ENCODE measurements at regions not wholly inside any gene's neighbourhood (a gene's known extent, or its start where the extent isn't known, plus 50 kb on each side); places are given as distances from the start of the nearest gene placed in this dataset.
A peak's percentile ranks its signal among the peaks of the same experiment; 100 is the strongest.

DNA sequence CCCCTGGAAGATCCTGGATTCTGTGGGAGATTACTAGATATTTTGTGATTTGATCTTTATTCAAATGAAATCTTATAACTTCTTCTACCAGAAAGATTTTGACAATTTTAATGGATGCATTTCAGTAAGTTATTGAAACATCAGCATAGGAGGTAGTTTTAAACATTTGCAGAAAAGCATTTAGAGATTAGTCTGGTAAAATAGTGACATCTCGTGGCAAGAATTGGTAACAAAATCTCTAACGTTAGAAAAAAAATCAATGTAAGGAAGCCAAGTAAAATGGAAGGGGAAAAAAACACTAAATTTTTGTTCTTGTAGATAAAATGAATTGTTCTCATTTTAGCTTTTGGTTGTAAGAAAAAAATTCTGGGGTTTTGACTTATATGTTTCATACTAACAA lies 73.3 kb downstream of the TASL start:
- H3K27ac ChIP-seq, result no peak overlapping the region
- ChIA-PET POLR2A (ENCODE audit: low non-redundant PET) (no interaction called here), CTCF (interaction anchor here (0.9 kb wide), 1 partner anchor 1278 kb away, joined by 3 read pairs; no protein-coding TSS in a partner anchor)
- TF ChIP-seq, protein P1, sequence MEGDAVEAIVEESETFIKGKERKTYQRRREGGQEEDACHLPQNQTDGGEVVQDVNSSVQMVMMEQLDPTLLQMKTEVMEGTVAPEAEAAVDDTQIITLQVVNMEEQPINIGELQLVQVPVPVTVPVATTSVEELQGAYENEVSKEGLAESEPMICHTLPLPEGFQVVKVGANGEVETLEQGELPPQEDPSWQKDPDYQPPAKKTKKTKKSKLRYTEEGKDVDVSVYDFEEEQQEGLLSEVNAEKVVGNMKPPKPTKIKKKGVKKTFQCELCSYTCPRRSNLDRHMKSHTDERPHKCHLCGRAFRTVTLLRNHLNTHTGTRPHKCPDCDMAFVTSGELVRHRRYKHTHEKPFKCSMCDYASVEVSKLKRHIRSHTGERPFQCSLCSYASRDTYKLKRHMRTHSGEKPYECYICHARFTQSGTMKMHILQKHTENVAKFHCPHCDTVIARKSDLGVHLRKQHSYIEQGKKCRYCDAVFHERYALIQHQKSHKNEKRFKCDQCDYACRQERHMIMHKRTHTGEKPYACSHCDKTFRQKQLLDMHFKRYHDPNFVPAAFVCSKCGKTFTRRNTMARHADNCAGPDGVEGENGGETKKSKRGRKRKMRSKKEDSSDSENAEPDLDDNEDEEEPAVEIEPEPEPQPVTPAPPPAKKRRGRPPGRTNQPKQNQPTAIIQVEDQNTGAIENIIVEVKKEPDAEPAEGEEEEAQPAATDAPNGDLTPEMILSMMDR (conservative IDR thresholded peaks at IDR 0.05; ENCODE audit: low read depth), result peak; percentile 38; the same call in 1 of the 2 replicates
- DNase-seq (ENCODE audit: low spot score), result no peak

DNA sequence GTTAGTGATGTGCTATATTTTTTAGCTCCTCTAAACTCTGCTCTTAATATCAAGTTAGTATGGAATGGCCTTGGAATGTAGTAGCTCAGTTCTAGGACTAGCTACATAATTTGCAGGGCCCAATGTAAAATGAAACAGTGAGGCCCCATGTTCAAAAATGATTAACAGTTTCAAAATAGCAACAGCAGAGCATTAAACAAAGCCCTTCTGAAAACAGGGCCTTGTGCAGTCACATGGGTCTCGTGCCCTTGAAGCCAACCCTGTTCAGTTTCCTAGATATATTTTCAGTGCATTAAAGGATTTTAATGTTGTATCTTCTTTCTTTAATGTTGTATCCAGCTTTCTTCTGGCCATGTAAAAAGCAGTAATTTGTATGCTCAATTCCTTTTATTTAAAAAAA lies 82.1 kb downstream of the TASL start:
- TF ChIP-seq, protein P1 (conservative IDR thresholded peaks at IDR 0.05; ENCODE audit: low read depth), result no peak
- no peak for DNase-seq (ENCODE audit: low spot score)
- no peak overlapping the region for H3K27ac ChIP-seq
- ChIA-PET POLR2A (ENCODE audit: low non-redundant PET) (no interaction called here), CTCF (interaction anchor here (0.7 kb wide), 1 partner anchor 583 kb away, joined by 8 read pairs; no protein-coding TSS in a partner anchor)

DNA sequence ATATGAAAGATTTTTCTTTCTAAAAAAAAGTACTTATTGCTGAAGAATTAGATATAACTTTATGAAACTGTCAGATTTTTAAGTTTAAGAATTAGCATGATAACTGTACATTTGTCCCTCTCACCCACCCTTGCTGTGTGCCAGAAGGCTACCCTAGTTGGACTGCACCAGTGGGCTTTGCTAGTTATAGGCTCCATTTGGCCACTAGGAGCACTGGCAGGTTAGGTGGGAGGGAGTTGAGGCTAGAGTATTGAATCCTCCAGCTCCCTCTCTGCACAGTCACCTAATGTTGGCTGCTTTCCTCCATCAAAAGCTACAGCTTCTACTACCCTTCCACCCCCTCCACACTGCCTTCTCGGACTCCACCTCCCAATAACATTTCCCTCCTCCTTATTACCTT lies 84.2 kb downstream of the TASL start:
- POLR2A ChIA-PET (ENCODE audit: low non-redundant PET), result no interaction called here
- no peak overlapping the region for H3K27ac ChIP-seq
- CTCF ChIA-PET, result no interaction called here
- TF ChIP-seq, protein P1 (conservative IDR thresholded peaks at IDR 0.05; ENCODE audit: low read depth), result no peak
- DNase-seq (ENCODE audit: low spot score), result no peak

DNA sequence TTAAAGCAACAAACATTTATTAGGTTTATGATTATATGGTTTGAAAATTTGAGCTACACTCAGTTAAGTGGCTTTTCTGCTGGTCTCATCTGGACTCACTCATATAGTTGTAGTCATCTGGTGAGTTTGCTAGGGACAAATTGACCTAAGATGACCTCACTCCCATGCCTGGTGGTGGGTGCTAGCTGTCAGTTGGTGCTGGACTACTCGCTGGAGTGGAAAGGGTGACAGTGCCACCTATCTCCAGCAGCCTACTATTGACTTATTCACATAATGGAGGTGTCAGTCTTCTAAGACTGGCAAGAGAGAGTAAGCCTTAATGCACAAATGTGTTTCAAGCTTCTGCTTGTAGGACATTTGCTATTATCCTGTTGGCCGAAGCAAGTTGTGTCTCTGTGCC lies 88.2 kb downstream of the TASL start:
- TF ChIP-seq, protein P1 (conservative IDR thresholded peaks at IDR 0.05; ENCODE audit: low read depth), result no peak
- ChIA-PET POLR2A (ENCODE audit: low non-redundant PET) (no interaction called here), CTCF (interaction anchor here (0.9 kb wide), 1 partner anchor 14 kb away, joined by 4 read pairs; no protein-coding TSS in a partner anchor)
- no peak for DNase-seq (ENCODE audit: low spot score)
- H3K27ac ChIP-seq, result no peak overlapping the region

DNA sequence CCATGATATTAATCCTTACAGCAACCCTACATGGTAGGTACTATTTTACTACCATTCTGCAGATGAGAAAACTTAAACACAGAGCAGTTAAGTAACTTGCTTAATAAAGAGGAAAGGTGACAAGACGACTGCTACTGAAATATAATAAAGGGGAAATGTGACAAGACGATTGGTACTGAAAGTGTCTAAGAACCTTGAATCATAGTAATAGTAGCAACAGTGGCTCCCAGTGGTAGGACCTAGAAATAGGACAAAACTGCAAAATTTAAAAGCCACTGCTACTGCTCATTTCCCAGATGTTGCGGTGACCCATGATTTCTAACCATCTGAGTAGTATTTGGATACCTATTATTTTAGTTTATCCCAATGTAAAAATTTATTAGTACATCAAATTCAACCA lies 89.5 kb downstream of the TASL start:
- ChIA-PET POLR2A (ENCODE audit: low non-redundant PET) (no interaction called here), CTCF (no interaction called here)
- TF ChIP-seq, protein P1 (conservative IDR thresholded peaks at IDR 0.05; ENCODE audit: low read depth), result no peak
- H3K27ac ChIP-seq, result no peak overlapping the region
- peak; percentile 0 for DNase-seq (ENCODE audit: low spot score)

DNA sequence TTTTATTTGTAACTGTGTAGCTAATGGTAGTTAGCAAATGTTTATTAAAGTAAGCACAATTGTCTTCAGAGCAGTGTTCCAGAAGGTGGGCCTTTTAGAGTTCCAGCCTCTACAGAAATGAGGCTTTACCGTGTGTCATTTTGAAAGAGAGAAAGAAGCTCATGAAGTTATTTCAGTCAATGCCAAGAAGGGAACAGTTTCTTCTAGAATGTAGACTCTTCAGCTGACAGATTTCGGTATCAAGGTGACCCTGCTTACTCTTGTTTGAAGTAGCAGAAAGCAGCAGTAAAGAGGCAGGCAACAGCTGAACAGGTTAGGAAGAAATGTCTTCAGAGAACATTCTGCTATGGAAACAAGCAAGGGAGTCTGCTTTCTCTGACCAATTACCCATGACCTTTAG lies 93.6 kb downstream of the TASL start:
- POLR2A ChIA-PET (ENCODE audit: low non-redundant PET), result no interaction called here
- no peak for DNase-seq (ENCODE audit: low spot score)
- CTCF ChIA-PET, result no interaction called here
- TF ChIP-seq, protein P1 (conservative IDR thresholded peaks at IDR 0.05; ENCODE audit: low read depth), result no peak
- no peak overlapping the region for H3K27ac ChIP-seq

DNA sequence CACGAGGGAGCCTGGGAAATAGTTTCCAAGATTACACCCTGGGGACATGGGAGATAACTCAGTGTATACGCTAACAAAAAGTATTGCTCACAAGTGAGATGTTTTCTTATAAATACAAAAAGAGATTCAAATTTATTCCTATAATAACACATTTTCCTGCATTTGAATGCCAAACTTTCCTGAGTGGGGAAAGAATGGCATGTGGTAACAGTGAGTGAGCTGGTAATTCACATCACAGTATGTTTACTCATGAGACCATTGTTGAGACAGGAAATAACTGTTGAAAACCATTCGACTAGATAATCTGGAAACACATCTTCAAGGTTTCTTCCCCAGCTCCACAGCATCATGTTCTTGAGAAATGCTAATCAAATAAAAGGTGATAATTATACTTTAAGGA lies 109.1 kb downstream of the TASL start:
- ChIA-PET POLR2A (ENCODE audit: low non-redundant PET) (no interaction called here), CTCF (interaction anchor here (0.6 kb wide), 1 partner anchor 273 kb away, joined by 3 read pairs; no protein-coding TSS in a partner anchor)
- DNase-seq (ENCODE audit: low spot score), result no peak
- TF ChIP-seq, protein P1 (conservative IDR thresholded peaks at IDR 0.05; ENCODE audit: low read depth), result no peak
- no peak overlapping the region for H3K27ac ChIP-seq
